Esophagus squamous epithelium (tissue), 5 donors: ENCODE measurements at regions not wholly inside any gene's neighbourhood (a gene's known extent, or its start where the extent isn't known, plus 50 kb on each side); places are given as distances from the start of the nearest gene placed in this dataset.

Experiments used
- DNase-seq: peaks from one replicate; lab custom pipeline; 2025; lab: John Stamatoyannopoulos, UW
- H3K27ac ChIP-seq, 4 donors: fragments of 200-600 bp; sonication (generic); one replicate each; pipeline ENCODE4 v1.5.1; 2016 to 2019; ENCODE audit warnings: mild to moderate bottlenecking in 1 of 4
- H3K27me3 ChIP-seq, 4 donors: fragments of 200-600 bp; sonication (generic); 1 replicate in 3 of 4; 2 replicates in 1 of 4; pipeline versions ENCODE4 v1.5.1 to v1.6.0; 2017 to 2021; ENCODE audit warnings: antibody characterized with exemption in 1 of 4
- H3K36me3 ChIP-seq, 3 donors: fragments of 200-600 bp; sonication (generic); one replicate each; pipeline ENCODE4 v1.5.1; 2016 to 2019
- H3K4me1 ChIP-seq, 3 donors: fragments of 200-600 bp; sonication (generic); one replicate each; pipeline ENCODE4 v1.5.1; 2017 to 2019
- H3K4me3 ChIP-seq, 4 donors: fragments of 200-600 bp; sonication (generic); 1 replicate in 3 of 4; 2 replicates in 1 of 4; pipeline ENCODE4 v1.5.1; 2016 to 2019; ENCODE audit warnings: mild to moderate bottlenecking in 2 of 4, moderate library complexity in 1 of 4
- H3K9me3 ChIP-seq, 3 donors: fragments of 200-600 bp; sonication (generic); one replicate each; pipeline ENCODE4 v1.5.1; 2016 to 2019
- CTCF ChIP-seq, 6 experiments: fragments of 450-650 bp in 4 of 6; fragments of 200-600 bp in 2 of 6; sonication (generic) in 2 of 6; IDR thresholded peaks; one replicate each; pipeline ENCODE4 v1.5.1; 2016 to 2019; ENCODE audit warnings: antibody characterized with exemption in 6 of 6, mild to moderate bottlenecking in 4 of 6, moderate library complexity in 4 of 6
- POLR2A ChIP-seq, 4 donors: fragments of 450-650 bp; IDR thresholded peaks; one replicate each; pipeline ENCODE4 v1.6.1; 2017; ENCODE audit warnings: antibody characterized with exemption in 4 of 4, mild to moderate bottlenecking in 4 of 4, moderate library complexity in 3 of 4
- WGBS, 2 donors: methylation state at CpG; one replicate each; pipeline ENCODE4 v1.1.5; 2018; 5-methylcytosine and 5-hydroxymethylcytosine counted together
- intact Hi-C: fragments of 100-400 bp; cut with DNase I; formaldehyde crosslinking; loops from one replicate; pipeline ENCODE4 v1.15.0; 2022
- donor health status: DM: yes; HTN: yes; CAD: no.

- intact Hi-C loops, result no loop called here
- Histone ChIP-seq H3K27me3 (no peaks in the 10 kb centered on the region), H3K36me3 (no peaks in the 10 kb centered on the region), H3K4me1 (peaks cover 0 to 18% (median 0%) of the 10 kb centered on the region in 3 donors), H3K27ac (no peak overlapping the region), H3K4me3 (no peak overlapping the region), H3K9me3 (no peaks in the 10 kb centered on the region)
- TF ChIP-seq POLR2A (IDR thresholded peaks at IDR 0.05) (no peak), CTCF (IDR thresholded peaks at IDR 0.05) (no peak)
- WGBS, 2 donors, result 46 to 47% methylated on average over 2 of the region's 2 CpGs
- DNase-seq, result no peak
These were observed 143.9 kb upstream of the MOCS2 start for GRCh38 chr5:53253421-53253871.

GRCh38 chr5:53256746-53257145 is 147.2 kb upstream of the MOCS2 start:
- WGBS, 2 donors, result 60 to 69% methylated on average over 5 of the region's 5 CpGs
- Histone ChIP-seq H3K4me1 (peaks cover 0 to 14% (median 0%) of the 10 kb centered on the region in 3 donors), H3K9me3 (no peaks in the 10 kb centered on the region), H3K27me3 (no peaks in the 10 kb centered on the region), H3K4me3 (no peak overlapping the region), H3K36me3 (no peaks in the 10 kb centered on the region), H3K27ac (no peak overlapping the region)
- TF ChIP-seq CTCF (IDR thresholded peaks at IDR 0.05), result no peak
- TF ChIP-seq POLR2A (IDR thresholded peaks at IDR 0.05), result no peak
- no peak for DNase-seq
- intact Hi-C loops, result no loop called here

- no peak overlapping the region for H3K4me3 ChIP-seq
- no peaks in the 10 kb centered on the region for H3K36me3 ChIP-seq
- no peak for DNase-seq
- intact Hi-C loops, result no loop called here
- no peaks in the 10 kb centered on the region for H3K27me3 ChIP-seq
- H3K9me3 ChIP-seq, result no peaks in the 10 kb centered on the region
- H3K27ac ChIP-seq, result no peak overlapping the region
- peaks cover 0 to 14% (median 0%) of the 10 kb centered on the region in 3 donors for H3K4me1 ChIP-seq
- TF ChIP-seq CTCF (IDR thresholded peaks at IDR 0.05), result no peak
- no peak for TF ChIP-seq POLR2A (IDR thresholded peaks at IDR 0.05)
- WGBS, 2 donors, result 55 to 59% methylated on average over 2 of the region's 2 CpGs
These were observed 148.3 kb upstream of the MOCS2 start for GRCh38 chr5:53257806-53258373.

- 67 to 71% methylated on average over 1 of the region's 1 CpG for WGBS, 2 donors
These were observed 149.6 kb upstream of the MOCS2 start for GRCh38 chr5:53259176-53259575.

More at GRCh38 chr5:53259176-53259575, 149.6 kb upstream of the MOCS2 start:
- no peaks in the 10 kb centered on the region for H3K27me3 ChIP-seq
- H3K4me3 ChIP-seq, result no peak overlapping the region
- H3K27ac ChIP-seq, result no peak overlapping the region
- H3K36me3 ChIP-seq, result no peaks in the 10 kb centered on the region
- H3K9me3 ChIP-seq, result no peaks in the 10 kb centered on the region
- H3K4me1 ChIP-seq, result peaks cover 0 to 14% (median 0%) of the 10 kb centered on the region in 3 donors
- no peak for DNase-seq
- intact Hi-C loops, result no loop called here
- TF ChIP-seq POLR2A (IDR thresholded peaks at IDR 0.05), result no peak
- TF ChIP-seq CTCF (IDR thresholded peaks at IDR 0.05), result no peak
